NB4 (cell line): ENCODE measurements at regions not wholly inside any gene's neighbourhood (a gene's known extent, or its start where the extent isn't known, plus 50 kb on each side); places are given as distances from the start of the nearest gene placed in this dataset.

Source experiments
- DNase-seq: peaks from one replicate; pipeline ENCODE4 v3.0.0; 2010; ENCODE audit warnings: low read depth
- H3K4me3 ChIP-seq: one replicate; pipeline ENCODE4 v1.5.1; 2011; ENCODE audit warnings: mild to moderate bottlenecking, low read depth, low read length, moderate library complexity
- MYC ChIP-seq: IDR thresholded peaks from 2 replicates; pipeline ENCODE4 v1.6.1; 2011; ENCODE audit warnings: low read depth, low read length
- POLR2A ChIP-seq: IDR thresholded peaks from 2 replicates; pipeline ENCODE4 v1.6.1; 2011; ENCODE audit warnings: mild to moderate bottlenecking; ENCODE audit not compliant: insufficient read length; ENCODE audit errors: extremely low read depth
- TF ChIP-seq, protein P1 (sequence below): IDR thresholded peaks from one replicate; pipeline ENCODE4 v1.5.1; 2012; ENCODE audit warnings: low read depth, low read length
- TF ChIP-seq, protein P2 (sequence below): IDR thresholded peaks from 2 replicates; pipeline ENCODE4 v1.6.1; 2011; ENCODE audit warnings: low read depth, low read length

DNA sequence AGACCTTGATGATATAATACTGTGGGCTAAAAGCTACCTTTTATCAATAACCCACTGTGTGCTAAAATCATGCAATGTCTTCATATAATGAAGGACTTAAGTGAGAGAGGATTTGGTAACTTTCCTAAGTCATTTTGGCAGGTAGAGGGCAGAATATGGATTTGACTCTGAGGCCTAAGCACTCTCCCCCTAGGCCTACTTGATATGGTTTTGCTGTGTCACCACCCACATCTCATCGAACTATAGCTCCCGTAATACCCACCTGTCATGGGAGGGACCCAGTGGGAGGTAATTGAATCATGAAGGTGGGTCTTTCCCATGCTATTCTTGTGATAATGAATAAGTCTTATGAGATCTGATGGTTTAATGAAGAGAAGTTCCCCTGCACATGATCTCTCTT lies 229.7 kb downstream of the GBA3 start:
- DNase-seq, result no peak
- H3K4me3 ChIP-seq, result no peak overlapping the region
- TF ChIP-seq MYC, result no peak
- TF ChIP-seq, protein P1, sequence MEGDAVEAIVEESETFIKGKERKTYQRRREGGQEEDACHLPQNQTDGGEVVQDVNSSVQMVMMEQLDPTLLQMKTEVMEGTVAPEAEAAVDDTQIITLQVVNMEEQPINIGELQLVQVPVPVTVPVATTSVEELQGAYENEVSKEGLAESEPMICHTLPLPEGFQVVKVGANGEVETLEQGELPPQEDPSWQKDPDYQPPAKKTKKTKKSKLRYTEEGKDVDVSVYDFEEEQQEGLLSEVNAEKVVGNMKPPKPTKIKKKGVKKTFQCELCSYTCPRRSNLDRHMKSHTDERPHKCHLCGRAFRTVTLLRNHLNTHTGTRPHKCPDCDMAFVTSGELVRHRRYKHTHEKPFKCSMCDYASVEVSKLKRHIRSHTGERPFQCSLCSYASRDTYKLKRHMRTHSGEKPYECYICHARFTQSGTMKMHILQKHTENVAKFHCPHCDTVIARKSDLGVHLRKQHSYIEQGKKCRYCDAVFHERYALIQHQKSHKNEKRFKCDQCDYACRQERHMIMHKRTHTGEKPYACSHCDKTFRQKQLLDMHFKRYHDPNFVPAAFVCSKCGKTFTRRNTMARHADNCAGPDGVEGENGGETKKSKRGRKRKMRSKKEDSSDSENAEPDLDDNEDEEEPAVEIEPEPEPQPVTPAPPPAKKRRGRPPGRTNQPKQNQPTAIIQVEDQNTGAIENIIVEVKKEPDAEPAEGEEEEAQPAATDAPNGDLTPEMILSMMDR, result no peak
- no peak for TF ChIP-seq POLR2A
- TF ChIP-seq, protein P2, sequence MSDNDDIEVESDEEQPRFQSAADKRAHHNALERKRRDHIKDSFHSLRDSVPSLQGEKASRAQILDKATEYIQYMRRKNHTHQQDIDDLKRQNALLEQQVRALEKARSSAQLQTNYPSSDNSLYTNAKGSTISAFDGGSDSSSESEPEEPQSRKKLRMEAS, result no peak

DNA sequence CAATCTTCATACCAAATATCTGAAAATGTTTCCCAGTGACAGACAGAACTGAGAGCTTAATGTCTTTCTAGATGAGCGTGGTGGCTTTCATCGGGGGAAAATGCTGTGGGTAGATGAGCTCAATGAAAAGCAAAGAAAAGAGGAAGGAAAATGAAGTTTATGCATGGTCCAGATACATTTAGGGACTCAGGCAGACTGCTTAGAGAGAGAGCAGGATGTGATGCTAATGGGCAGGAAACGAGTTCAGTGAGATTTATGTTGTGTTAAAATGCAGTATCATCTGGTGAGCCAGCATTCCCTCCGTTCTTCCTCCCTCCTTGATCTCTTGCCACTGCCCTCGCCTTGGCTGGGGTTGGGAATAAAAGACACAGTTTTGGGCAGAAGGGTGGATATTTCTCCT lies 229.2 kb downstream of the GBA3 start:
- TF ChIP-seq, protein P1, result no peak
- TF ChIP-seq POLR2A (no peak), MYC (no peak)
- TF ChIP-seq, protein P2, result no peak
- DNase-seq, result no peak
- H3K4me3 ChIP-seq, result no peak overlapping the region

DNA sequence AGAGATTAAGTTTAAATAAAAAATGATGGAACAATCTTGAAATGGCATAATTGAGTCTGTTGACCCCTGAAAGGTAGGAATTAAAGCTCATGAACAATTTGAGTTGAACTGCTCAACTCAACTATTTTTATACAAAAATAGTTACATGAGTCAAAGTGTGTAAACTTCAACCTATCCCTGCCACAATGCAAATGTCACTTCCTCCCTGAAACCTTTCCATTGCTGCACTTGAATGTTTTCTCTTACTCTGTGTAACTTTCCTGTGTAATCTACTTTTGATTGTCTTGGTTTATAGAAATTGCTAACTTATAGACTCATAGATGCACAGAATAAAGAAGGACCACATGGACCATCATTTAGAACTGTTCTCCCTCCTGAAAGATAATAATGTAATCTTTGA lies 218.5 kb downstream of the GBA3 start:
- H3K4me3 ChIP-seq, result no peak overlapping the region
- TF ChIP-seq, protein P2, result no peak
- DNase-seq, result no peak

DNA sequence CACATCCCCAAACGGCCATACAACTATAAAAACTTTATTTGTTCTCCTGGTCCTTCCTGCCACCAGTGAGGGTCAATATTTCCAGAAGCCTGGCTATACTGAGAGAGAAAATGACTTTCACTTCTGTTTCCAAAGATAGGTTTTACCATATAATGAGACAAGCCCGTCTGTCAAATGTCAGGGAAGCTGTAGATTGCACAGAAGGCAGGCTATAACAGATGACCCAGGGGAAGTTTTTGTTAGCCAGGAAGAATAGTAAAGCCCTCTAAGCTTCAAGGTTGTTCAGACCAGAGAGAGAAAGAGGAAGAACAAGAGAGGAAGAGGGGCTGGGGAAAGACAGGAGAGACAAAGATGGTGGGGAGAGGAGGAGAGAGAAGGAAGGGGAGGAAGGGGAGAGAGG lies 217.5 kb downstream of the GBA3 start:
- no peak for TF ChIP-seq MYC
- TF ChIP-seq, protein P2, result no peak
- TF ChIP-seq, protein P1, result no peak
- TF ChIP-seq POLR2A, result no peak
- no peak for DNase-seq
- H3K4me3 ChIP-seq, result no peak overlapping the region

DNA sequence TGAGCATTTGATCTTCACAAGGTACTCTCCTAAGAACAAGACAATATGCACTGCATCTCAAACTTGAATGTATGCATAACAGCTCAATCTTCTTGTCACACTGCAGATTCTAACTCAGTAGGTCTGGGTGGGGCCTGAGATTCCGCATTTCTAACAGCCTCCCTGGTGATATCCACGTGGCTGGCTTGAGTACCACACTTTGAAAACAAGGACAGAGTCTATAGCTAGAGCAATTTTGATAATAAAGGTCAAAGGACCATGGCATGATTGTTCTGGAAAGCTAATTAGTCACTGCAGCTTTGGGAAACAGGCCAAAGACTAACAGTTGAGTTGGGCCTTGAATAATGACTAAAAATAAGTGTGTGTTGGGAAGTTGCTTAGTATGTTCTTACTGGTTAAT lies 213.3 kb downstream of the GBA3 start:
- TF ChIP-seq MYC (no peak), POLR2A (no peak)
- TF ChIP-seq, protein P1, result no peak
- TF ChIP-seq, protein P2, result no peak
- no peak overlapping the region for H3K4me3 ChIP-seq
- DNase-seq, result no peak

DNA sequence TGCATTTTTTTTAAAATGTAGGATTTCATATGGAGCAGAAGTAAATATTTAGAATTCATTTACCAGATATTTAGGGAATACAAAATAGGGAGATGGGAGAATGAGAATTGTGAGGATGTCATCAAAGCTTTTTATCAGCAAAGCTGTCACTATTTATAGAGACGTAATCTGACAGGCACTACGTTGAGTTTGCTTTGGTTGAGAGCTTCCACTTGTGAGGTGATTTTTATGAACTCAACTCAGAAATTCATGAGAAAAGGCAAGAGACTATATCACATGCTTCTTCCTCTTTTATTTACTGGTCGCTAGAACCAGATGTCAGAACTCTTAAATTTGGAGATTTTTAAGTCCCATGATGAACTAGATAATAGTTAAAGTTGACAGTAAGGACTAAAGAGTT lies 211.2 kb downstream of the GBA3 start:
- TF ChIP-seq, protein P2, result no peak
- no peak for TF ChIP-seq MYC
- no peak overlapping the region for H3K4me3 ChIP-seq
- no peak for DNase-seq

DNA sequence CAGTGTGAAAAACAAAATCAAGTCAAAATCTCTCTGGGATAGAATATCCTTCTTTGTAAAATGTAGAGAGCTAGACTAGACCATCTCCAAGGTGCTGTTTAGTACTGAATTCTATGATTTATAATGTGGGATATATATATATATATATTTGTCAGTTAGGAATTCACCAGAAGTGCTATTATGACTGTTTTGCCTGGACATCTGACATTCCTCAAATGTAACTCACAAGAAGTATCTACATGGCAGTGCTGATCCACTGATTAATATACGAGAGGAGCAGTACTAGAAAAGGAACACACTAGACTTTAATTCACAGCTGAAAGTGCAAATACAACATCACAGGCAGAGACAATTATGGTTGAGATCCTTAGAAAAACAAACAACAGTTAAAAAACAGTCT lies 208.9 kb downstream of the GBA3 start:
- TF ChIP-seq, protein P1, result no peak
- TF ChIP-seq POLR2A (no peak), MYC (no peak)
- TF ChIP-seq, protein P2, result no peak
- no peak overlapping the region for H3K4me3 ChIP-seq
- DNase-seq, result no peak
